Adrenal gland (tissue), 5 donors: ENCODE measurements at regions not wholly inside any gene's neighbourhood (a gene's known extent, or its start where the extent isn't known, plus 50 kb on each side); places are given as distances from the start of the nearest gene placed in this dataset.

Experiments
- CTCF ChIP-seq, 6 experiments: fragments of 450-650 bp in 4 of 6; fragments of 200-600 bp in 2 of 6; sonication (generic) in 1 of 6; IDR thresholded peaks; 1 replicate in 5 of 6; 2 replicates in 1 of 6; pipeline versions ENCODE4 v1.5.1 to v1.8.0; 2016 to 2021; ENCODE audit warnings: antibody characterized with exemption in 6 of 6, mild to moderate bottlenecking in 2 of 6, moderate library complexity in 1 of 6
- POLR2A ChIP-seq, 2 donors: fragments of 450-650 bp; IDR thresholded peaks; one replicate each; pipeline ENCODE4 v1.6.1; 2017; ENCODE audit warnings: antibody characterized with exemption in 2 of 2, mild to moderate bottlenecking in 2 of 2, moderate library complexity in 1 of 2
- donor health status: DM: no; HTN: no; CAD: no.

- TF ChIP-seq POLR2A (IDR thresholded peaks at IDR 0.05), result no peak
- no peak for TF ChIP-seq CTCF (IDR thresholded peaks at IDR 0.05)
These were observed 216.9 kb downstream of the CAVIN4 start for GRCh38 chr9:100794738-100795269.
